Activated gamma-delta T cell treated with Interleukin-2 at 50 U/mL for 16 hours (primary cell): ENCODE measurements at regions not wholly inside any gene's neighbourhood (a gene's known extent, or its start where the extent isn't known, plus 50 kb on each side); places are given as distances from the start of the nearest gene placed in this dataset.
"Not testable (repeated sequence)": the region's sequence is repeated elsewhere in the genome, so short reads cannot be mapped to it uniquely, and the experiment has no call there.

Experiments used
- DNase-seq: peaks from one replicate; pipeline ENCODE4 v3.0.0-alpha.2; 2020

GRCh38 chr1:65020774-65021173 is 54.4 kb upstream of the JAK1 start:
- DNase-seq: no peak

GRCh38 chr1:65021795-65022194 is 55.4 kb upstream of the JAK1 start:
- no peak for DNase-seq

GRCh38 chr1:65022216-65022615 is 55.9 kb upstream of the JAK1 start:
- no peak for DNase-seq

- no peak for DNase-seq
Measured at GRCh38 chr1:65025794-65026193, 59.4 kb upstream of the JAK1 start.

GRCh38 chr1:65026235-65026634 is 59.9 kb upstream of the JAK1 start:
- DNase-seq: no peak

GRCh38 chr1:65027666-65028358 is 61.5 kb upstream of the JAK1 start:
- no peak for DNase-seq

GRCh38 chr1:65029434-65029833 is 63.1 kb upstream of the JAK1 start:
- DNase-seq: not testable (repeated sequence)

- not testable (repeated sequence) for DNase-seq
Measured at GRCh38 chr1:65034879-65035278, 68.5 kb upstream of the JAK1 start.

GRCh38 chr1:65036570-65037051 is 70.3 kb upstream of the JAK1 start:
- no peak for DNase-seq

GRCh38 chr1:65039066-65039465 is 72.7 kb upstream of the JAK1 start:
- no peak for DNase-seq

GRCh38 chr1:65039508-65039907 is 73.2 kb upstream of the JAK1 start:
- no peak for DNase-seq

GRCh38 chr1:65042467-65042866 is 76.1 kb upstream of the JAK1 start:
- DNase-seq: no peak

- DNase-seq: no peak
Measured at GRCh38 chr1:65044411-65044810, 78.1 kb upstream of the JAK1 start.

- DNase-seq: no peak
Measured at GRCh38 chr1:65045022-65045817, 78.9 kb upstream of the JAK1 start.

- DNase-seq: no peak
Measured at GRCh38 chr1:65048335-65048734, 82.0 kb upstream of the JAK1 start.

GRCh38 chr1:65049941-65050713 is 83.8 kb upstream of the JAK1 start:
- no peak for DNase-seq

- DNase-seq: no peak
Measured at GRCh38 chr1:65050735-65051134, 84.4 kb upstream of the JAK1 start.

GRCh38 chr1:65054481-65054880 is 88.1 kb upstream of the JAK1 start:
- DNase-seq: no peak

GRCh38 chr1:65055747-65056146 is 89.4 kb upstream of the JAK1 start:
- DNase-seq: no peak

GRCh38 chr1:65056234-65056633 is 89.9 kb upstream of the JAK1 start:
- no peak for DNase-seq

GRCh38 chr1:65056866-65057265 is 90.5 kb upstream of the JAK1 start:
- no peak for DNase-seq

GRCh38 chr1:65059930-65060538 is 88.0 kb upstream of the AK4 start:
- no peak for DNase-seq

- DNase-seq: no peak
Measured at GRCh38 chr1:65062339-65062738, 85.7 kb upstream of the AK4 start.
